ENCODE measurements at regions not wholly inside any gene's neighbourhood (a gene's known extent, or its start where the extent isn't known, plus 50 kb on each side); places are given as distances from the start of the nearest gene placed in this dataset.

DNA sequence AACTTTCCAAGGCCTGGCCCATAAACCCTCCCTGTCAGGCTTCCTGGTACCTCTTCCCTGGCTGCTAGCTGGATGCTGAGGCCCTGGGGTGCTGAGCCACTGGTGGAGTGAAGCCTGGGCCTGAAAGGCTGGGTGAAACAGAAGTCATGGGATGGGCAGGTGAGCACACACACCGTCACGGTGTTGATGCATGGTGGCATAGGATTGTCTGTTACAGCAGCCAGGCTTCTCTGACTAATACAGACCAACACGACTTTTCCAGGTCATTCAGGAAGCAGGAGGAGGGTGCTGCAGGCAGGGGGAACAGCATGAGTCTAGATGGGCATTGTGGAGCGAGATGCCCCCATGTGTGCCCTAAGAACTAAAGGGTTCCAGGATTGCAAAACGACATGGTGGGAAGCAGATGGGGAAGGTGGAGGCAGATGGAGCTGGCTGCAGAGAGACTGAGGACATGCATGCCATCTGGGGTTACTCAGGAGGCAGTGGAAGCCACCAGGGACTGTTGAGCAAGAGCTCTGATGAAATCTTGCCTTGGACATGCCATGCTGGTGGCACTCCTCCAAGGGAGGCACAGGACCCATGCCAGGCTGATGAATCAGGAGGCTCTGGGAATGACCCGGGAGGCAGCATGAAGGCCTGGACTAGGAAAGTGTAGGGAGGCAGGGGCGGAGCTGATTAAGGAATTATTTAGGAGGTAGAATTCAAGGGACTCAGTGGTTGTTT, 480.9 kb downstream of the TSN start:
- peak; percentile 11 for DNase-seq (ENCODE audit: extremely low read depth, low read depth)
- TF ChIP-seq, protein P1, sequence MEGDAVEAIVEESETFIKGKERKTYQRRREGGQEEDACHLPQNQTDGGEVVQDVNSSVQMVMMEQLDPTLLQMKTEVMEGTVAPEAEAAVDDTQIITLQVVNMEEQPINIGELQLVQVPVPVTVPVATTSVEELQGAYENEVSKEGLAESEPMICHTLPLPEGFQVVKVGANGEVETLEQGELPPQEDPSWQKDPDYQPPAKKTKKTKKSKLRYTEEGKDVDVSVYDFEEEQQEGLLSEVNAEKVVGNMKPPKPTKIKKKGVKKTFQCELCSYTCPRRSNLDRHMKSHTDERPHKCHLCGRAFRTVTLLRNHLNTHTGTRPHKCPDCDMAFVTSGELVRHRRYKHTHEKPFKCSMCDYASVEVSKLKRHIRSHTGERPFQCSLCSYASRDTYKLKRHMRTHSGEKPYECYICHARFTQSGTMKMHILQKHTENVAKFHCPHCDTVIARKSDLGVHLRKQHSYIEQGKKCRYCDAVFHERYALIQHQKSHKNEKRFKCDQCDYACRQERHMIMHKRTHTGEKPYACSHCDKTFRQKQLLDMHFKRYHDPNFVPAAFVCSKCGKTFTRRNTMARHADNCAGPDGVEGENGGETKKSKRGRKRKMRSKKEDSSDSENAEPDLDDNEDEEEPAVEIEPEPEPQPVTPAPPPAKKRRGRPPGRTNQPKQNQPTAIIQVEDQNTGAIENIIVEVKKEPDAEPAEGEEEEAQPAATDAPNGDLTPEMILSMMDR (IDR thresholded peaks at IDR 0.05; ENCODE audit: low read depth, low read length) = no peak

GRCh38 chr2:122236925-122237324, 481.5 kb downstream of the TSN start:
- no peak for DNase-seq (ENCODE audit: extremely low read depth, low read depth)
- TF ChIP-seq, protein P1 (IDR thresholded peaks at IDR 0.05; ENCODE audit: low read depth, low read length) = no peak

- TF ChIP-seq, protein P1 (IDR thresholded peaks at IDR 0.05; ENCODE audit: low read depth, low read length) = no peak
- DNase-seq (ENCODE audit: extremely low read depth, low read depth) = no peak
Observed at GRCh38 chr2:122237450-122237849, 482.0 kb downstream of the TSN start.

GRCh38 chr2:122238006-122238559, 482.6 kb downstream of the TSN start:
- DNase-seq (ENCODE audit: extremely low read depth, low read depth) = no peak
- TF ChIP-seq, protein P1 (IDR thresholded peaks at IDR 0.05; ENCODE audit: low read depth, low read length) = no peak

- DNase-seq (ENCODE audit: extremely low read depth, low read depth) = no peak
- TF ChIP-seq, protein P1 (IDR thresholded peaks at IDR 0.05; ENCODE audit: low read depth, low read length) = no peak
Observed at GRCh38 chr2:122239440-122239839, 484.0 kb downstream of the TSN start.

DNA sequence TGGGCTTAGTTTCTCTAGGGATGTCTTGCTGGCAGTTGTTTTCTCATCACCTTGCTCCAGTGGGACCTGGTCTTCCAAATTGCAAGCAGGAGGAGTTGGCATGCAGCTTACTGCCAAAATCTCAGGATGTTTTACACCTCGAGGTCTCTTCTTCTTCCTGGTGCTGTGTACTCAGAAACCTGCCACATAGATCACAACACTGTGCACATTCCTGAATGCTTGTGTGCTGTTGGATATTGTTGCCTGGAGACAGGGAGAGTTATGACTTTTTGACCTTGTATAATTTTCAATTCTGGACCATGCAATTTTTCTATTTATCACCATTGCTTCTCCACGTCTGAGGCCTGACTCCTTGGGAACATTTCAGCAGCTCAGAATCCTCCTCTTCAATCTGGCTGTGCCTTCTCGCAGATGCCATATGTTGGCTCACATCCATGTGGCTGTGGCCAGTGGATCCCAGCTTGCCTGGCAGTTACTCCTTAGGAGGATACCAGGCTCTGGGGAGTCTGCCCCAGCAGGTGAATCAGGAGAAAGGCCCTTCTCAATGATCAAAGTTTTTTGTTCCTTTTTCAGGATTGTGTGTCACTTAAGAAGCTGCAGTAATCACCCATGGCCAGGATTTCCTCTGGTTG, 489.3 kb downstream of the TSN start:
- DNase-seq (ENCODE audit: extremely low read depth, low read depth) = no peak
- TF ChIP-seq, protein P1 (IDR thresholded peaks at IDR 0.05; ENCODE audit: low read depth, low read length) = no peak

DNA sequence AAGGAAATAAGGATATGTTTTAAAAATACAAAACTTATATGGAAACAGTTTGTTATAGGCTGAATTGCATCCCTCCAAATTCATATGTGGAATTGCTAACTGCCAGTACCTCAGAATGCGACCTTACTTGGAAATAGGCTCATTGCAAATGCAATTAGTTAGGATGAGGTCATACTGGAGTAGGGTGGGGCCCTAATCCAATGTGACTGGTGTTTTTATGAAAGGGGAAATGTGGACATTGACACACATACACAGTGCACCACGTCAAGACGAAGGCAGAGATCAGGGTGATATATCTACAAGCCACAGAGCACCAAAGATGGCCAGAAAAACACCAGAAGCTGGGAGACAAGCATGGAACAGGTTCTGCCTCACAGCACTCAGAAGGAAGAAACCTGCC, 494.2 kb downstream of the TSN start:
- TF ChIP-seq, protein P1 (IDR thresholded peaks at IDR 0.05; ENCODE audit: low read depth, low read length) = no peak
- DNase-seq (ENCODE audit: extremely low read depth, low read depth) = no peak
